ENCODE measurements at regions not wholly inside any gene's neighbourhood (a gene's known extent, or its start where the extent isn't known, plus 50 kb on each side); places are given as distances from the start of the nearest gene placed in this dataset.

DNA sequence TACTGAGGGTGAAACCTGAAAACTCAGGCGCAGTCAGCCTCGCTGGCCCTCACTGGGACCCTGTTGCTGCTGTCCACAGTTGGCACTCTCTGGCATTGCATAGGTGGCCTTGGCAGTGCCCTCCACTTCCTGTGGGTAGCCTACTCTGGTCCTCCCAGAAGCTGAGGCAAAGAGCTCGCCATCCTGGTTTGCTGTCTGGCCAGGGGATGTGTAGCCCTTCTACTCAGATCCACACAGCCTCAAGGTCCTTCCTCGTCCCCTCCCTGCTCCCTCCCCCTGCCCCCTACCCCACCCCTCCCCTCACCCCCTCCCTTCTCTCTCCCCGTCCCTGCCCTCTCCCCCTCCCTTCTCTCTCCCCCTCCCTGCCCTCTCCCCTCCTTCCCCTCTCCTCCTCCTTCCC is 176.0 kb downstream of the OLFM1 start:
- H3K36me3 ChIP-seq: no peaks in the 10 kb centered on the region
- TF ChIP-seq POLR2AphosphoS5 (IDR thresholded peaks at IDR 0.05): no peak
- TF ChIP-seq, protein P1, sequence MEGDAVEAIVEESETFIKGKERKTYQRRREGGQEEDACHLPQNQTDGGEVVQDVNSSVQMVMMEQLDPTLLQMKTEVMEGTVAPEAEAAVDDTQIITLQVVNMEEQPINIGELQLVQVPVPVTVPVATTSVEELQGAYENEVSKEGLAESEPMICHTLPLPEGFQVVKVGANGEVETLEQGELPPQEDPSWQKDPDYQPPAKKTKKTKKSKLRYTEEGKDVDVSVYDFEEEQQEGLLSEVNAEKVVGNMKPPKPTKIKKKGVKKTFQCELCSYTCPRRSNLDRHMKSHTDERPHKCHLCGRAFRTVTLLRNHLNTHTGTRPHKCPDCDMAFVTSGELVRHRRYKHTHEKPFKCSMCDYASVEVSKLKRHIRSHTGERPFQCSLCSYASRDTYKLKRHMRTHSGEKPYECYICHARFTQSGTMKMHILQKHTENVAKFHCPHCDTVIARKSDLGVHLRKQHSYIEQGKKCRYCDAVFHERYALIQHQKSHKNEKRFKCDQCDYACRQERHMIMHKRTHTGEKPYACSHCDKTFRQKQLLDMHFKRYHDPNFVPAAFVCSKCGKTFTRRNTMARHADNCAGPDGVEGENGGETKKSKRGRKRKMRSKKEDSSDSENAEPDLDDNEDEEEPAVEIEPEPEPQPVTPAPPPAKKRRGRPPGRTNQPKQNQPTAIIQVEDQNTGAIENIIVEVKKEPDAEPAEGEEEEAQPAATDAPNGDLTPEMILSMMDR (IDR thresholded peaks at IDR 0.05): no peak
- no peak for TF ChIP-seq POLR2A (IDR thresholded peaks at IDR 0.05)
- intact Hi-C loops (cut with DNase I; ENCODE audit: low total_unique reads): no loop called here
- no peak overlapping the region for H3K4me3 ChIP-seq
- H3K4me1 ChIP-seq: no peaks in the 10 kb centered on the region
- H3K9me3 ChIP-seq: no peaks in the 10 kb centered on the region
- H3K27ac ChIP-seq: no peak overlapping the region
- DNase-seq (ENCODE audit: low spot score in 2 of 2): no peak
- peaks cover 0 to 72% of the 10 kb centered on the region in 2 donors for H3K27me3 ChIP-seq

DNA sequence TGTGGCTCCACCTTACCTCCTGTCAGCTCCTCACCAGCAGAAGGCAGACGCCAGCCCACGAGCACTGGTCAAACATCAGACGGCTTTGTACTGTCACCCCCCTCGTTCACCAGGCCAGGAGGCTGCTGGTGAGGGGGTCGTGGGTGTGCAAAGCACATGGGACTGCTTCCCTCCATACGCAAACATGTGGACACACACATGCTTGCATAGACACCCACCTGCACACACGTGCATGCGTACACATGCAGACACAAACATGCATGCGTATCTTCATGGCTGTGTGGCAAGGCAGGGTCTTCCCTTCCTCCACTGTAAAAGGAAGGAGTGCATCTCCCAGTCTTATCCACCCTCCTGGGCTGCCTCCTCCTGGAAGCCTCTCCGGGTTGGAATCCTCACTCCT is 178.5 kb downstream of the OLFM1 start:
- H3K27me3 ChIP-seq: peaks cover 0 to 63% of the 10 kb centered on the region in 2 donors
- H3K27ac ChIP-seq: no peak overlapping the region
- DNase-seq (ENCODE audit: low spot score in 2 of 2): no peak
- intact Hi-C loops (cut with DNase I; ENCODE audit: low total_unique reads): no loop called here
- no peak overlapping the region for H3K4me3 ChIP-seq
- H3K36me3 ChIP-seq: no peaks in the 10 kb centered on the region
- H3K4me1 ChIP-seq: no peaks in the 10 kb centered on the region
- TF ChIP-seq POLR2A (IDR thresholded peaks at IDR 0.05) (no peak), POLR2AphosphoS5 (IDR thresholded peaks at IDR 0.05) (no peak)
- TF ChIP-seq, protein P1 (IDR thresholded peaks at IDR 0.05): no peak
- no peaks in the 10 kb centered on the region for H3K9me3 ChIP-seq

DNA sequence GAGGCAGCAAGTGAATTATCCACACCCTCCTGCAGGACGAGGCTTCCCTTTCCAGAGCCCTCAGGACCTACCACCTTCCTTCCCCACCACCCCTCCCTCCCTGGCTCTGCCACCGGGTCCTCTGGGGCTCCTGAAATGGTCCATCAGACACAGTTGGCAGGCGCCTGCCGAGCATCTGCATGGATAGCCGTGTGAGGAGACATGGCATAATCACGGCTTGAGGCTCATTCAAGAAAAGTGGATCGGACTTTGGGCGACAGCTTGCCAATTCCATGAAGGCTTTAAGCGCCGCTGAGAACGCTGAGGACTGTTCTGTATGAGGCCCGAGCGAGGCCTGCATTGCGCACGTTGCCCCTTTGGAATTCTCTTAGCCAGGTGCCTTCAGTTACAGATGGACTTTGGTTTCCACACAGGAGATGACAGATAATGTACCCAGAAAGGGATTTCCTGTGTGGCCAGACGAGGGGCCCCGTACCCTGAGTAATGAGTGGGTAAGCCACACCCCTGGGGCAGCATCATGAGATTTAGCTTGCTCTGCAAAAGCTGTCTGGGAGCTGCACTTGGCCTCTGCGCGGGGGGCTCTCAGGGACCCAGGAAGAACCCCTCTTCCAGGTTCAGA is 179.8 kb downstream of the OLFM1 start:
- Histone ChIP-seq H3K36me3 (no peaks in the 10 kb centered on the region), H3K9me3 (no peaks in the 10 kb centered on the region), H3K27me3 (peaks cover 0 to 56% of the 10 kb centered on the region in 2 donors), H3K4me3 (no peak overlapping the region), H3K27ac (no peak overlapping the region), H3K4me1 (no peaks in the 10 kb centered on the region)
- TF ChIP-seq POLR2AphosphoS5 (IDR thresholded peaks at IDR 0.05): no peak
- no peak for TF ChIP-seq POLR2A (IDR thresholded peaks at IDR 0.05)
- TF ChIP-seq, protein P1 (IDR thresholded peaks at IDR 0.05): no peak
- intact Hi-C loops (cut with DNase I; ENCODE audit: low total_unique reads): no loop called here
- no peak for DNase-seq (ENCODE audit: low spot score in 2 of 2)

DNA sequence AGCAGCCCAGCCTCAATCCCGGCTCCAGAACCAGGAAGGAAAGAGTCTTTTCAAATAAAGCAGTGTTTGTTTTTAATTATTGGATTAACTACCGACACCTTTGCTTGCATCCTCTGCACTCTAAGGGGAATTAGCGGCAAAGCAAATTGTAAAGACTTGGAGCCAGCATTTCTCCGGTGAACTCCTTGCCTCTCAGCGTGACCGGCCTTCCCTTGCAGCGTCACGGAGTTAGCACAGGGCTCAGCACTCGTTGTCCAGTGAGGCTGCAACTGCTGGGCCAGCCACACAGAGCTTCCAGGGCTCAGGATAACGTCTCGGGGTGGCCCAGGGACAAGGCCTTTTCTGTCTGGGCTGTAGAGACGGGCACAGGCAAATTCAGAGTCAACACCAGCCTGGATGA is 180.6 kb downstream of the OLFM1 start:
- Histone ChIP-seq H3K4me3 (no peak overlapping the region), H3K27me3 (peaks cover 0 to 52% of the 10 kb centered on the region in 2 donors), H3K27ac (no peak overlapping the region), H3K9me3 (no peaks in the 10 kb centered on the region), H3K36me3 (no peaks in the 10 kb centered on the region), H3K4me1 (no peaks in the 10 kb centered on the region)
- DNase-seq (ENCODE audit: low spot score in 2 of 2): no peak
- intact Hi-C loops (cut with DNase I; ENCODE audit: low total_unique reads): no loop called here
- TF ChIP-seq POLR2AphosphoS5 (IDR thresholded peaks at IDR 0.05): no peak
- no peak for TF ChIP-seq POLR2A (IDR thresholded peaks at IDR 0.05)
- TF ChIP-seq, protein P1 (IDR thresholded peaks at IDR 0.05): no peak

DNA sequence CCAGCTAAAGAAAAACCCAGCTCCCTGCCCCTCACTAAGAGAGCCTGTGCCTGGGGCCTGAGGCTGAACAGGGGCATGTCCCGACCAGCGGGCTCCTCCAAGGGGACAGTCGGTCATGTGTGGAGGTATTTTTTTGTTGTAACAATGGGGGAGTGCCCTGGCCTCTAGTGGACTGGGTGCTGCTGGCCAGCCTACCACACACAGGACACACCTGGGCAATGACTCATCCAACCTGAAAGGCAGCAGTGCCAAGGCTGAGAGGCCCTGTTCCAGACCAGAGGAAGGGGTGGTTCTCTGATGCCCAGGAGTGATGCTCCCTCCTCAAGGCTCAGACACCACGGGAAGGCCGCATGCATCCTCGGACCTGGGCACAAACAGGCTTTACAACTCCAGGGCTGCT is 181.5 kb downstream of the OLFM1 start:
- no peak for DNase-seq (ENCODE audit: low spot score in 2 of 2)
- Histone ChIP-seq H3K4me3 (no peak overlapping the region), H3K36me3 (no peaks in the 10 kb centered on the region), H3K9me3 (no peaks in the 10 kb centered on the region), H3K27me3 (peaks cover 0 to 47% of the 10 kb centered on the region in 2 donors), H3K4me1 (no peaks in the 10 kb centered on the region), H3K27ac (no peak overlapping the region)
- TF ChIP-seq, protein P1 (IDR thresholded peaks at IDR 0.05): no peak
- no peak for TF ChIP-seq POLR2A (IDR thresholded peaks at IDR 0.05)
- no peak for TF ChIP-seq POLR2AphosphoS5 (IDR thresholded peaks at IDR 0.05)
- intact Hi-C loops (cut with DNase I; ENCODE audit: low total_unique reads): no loop called here

All from breast epithelium (tissue), 4 donors.